Stimulated activated naive CD8-positive, alpha-beta T cell treated with anti-CD3 and anti-CD28 coated beads, Interleukin-15, Interleukin-2, amounts not matched to agents 100 ng/mL and 50 ng/mL, for 24 hours (primary cell): ENCODE measurements at regions not wholly inside any gene's neighbourhood (a gene's known extent, or its start where the extent isn't known, plus 50 kb on each side); places are given as distances from the start of the nearest gene placed in this dataset.
"Not testable (repeated sequence)": the region's sequence is repeated elsewhere in the genome, so short reads cannot be mapped to it uniquely, and the experiment has no call there.

Experiments
- H3K27ac Mint-ChIP-seq: one replicate; pipeline ENCODE4 v1.8.0; 2021; ENCODE audit warnings: mild to moderate bottlenecking, mixed read lengths
- H3K27me3 Mint-ChIP-seq: one replicate; pipeline ENCODE4 v1.8.0; 2021; ENCODE audit warnings: mixed read lengths
- H3K36me3 Mint-ChIP-seq: one replicate; pipeline ENCODE4 v1.8.0; 2021; ENCODE audit warnings: low read depth, mixed read lengths
- H3K4me1 Mint-ChIP-seq: one replicate; pipeline ENCODE4 v1.8.0; 2021; ENCODE audit warnings: low read depth, mixed read lengths
- H3K4me3 Mint-ChIP-seq: one replicate; pipeline ENCODE4 v1.8.0; 2021; ENCODE audit warnings: mild to moderate bottlenecking, mixed read lengths
- H3K9me3 Mint-ChIP-seq: one replicate; pipeline ENCODE4 v1.8.0; 2021; ENCODE audit warnings: mixed read lengths

GRCh38 chr4:130073145-130073790, 977.3 kb downstream of the C4orf33 start:
- Mint-ChIP-seq H3K36me3 (no peaks in the 10 kb centered on the region), H3K27me3 (no peaks in the 10 kb centered on the region)

GRCh38 chr4:130074096-130074495, 978.1 kb downstream of the C4orf33 start:
- Mint-ChIP-seq H3K36me3 (no peaks in the 10 kb centered on the region), H3K4me3 (no peak overlapping the region), H3K4me1 (no peaks in the 10 kb centered on the region), H3K9me3 (no peaks in the 10 kb centered on the region), H3K27ac (no peak overlapping the region), H3K27me3 (no peaks in the 10 kb centered on the region)

More at GRCh38 chr4:130073145-130073790, 977.3 kb downstream of the C4orf33 start:
- no peak overlapping the region for H3K4me3 Mint-ChIP-seq
- no peaks in the 10 kb centered on the region for H3K4me1 Mint-ChIP-seq
- no peak overlapping the region for H3K27ac Mint-ChIP-seq
- H3K9me3 Mint-ChIP-seq = no peaks in the 10 kb centered on the region

DNA sequence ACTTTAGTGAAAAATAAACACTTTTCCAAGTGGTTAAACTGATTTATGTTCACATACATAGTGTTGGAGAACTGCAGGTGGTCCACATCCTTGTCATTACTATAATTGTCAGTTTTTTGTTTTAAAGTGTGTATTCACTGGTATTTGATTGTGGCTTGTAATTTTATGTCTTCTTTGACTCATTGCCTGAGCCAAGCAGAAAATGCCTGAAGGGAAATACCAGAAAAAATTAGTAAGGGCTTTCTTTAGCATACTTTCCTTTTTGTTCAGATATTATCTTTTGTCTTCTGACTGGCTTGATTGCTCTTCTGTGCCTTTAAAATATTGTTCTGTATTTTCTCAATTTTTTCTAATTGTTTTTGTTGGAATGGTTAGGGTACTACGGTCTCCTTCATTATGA, 981.3 kb downstream of the C4orf33 start:
- no peak overlapping the region for H3K4me3 Mint-ChIP-seq
- no peaks in the 10 kb centered on the region for H3K4me1 Mint-ChIP-seq
- no peaks in the 10 kb centered on the region for H3K36me3 Mint-ChIP-seq
- H3K27ac Mint-ChIP-seq = no peak overlapping the region
- no peaks in the 10 kb centered on the region for H3K9me3 Mint-ChIP-seq
- H3K27me3 Mint-ChIP-seq = no peaks in the 10 kb centered on the region

GRCh38 chr4:130079027-130079426, 983.1 kb downstream of the C4orf33 start:
- not testable (repeated sequence) for H3K36me3 Mint-ChIP-seq, H3K27ac Mint-ChIP-seq, H3K4me3 Mint-ChIP-seq, H3K27me3 Mint-ChIP-seq, H3K4me1 Mint-ChIP-seq, H3K9me3 Mint-ChIP-seq

DNA sequence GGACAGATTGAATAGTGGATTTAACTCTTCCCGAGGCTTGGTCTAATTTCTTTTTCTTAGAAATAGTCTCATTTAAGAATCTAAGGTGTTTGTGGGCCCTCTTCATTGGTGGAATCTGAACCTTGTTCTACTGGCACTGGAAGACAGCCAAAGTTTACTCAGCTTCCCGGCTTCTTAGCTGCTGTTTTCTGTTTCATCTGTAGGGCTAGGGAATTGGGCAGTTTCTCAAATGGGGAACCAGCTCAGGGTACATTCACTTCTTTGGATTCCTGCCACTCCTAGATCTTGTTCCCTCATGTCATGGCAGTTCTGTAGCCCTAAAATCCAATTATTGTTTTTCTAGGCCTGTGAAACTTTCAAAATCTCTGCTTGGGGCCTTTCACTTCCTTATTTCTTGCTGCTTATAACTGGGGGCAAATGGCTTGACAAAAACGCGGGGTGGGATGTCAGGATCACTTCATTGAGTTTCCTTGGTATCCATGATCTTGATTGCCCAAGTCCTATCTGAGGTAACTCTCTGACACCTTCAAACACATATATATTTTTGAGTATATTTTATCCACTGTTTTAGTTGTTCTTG, 985.0 kb downstream of the C4orf33 start:
- H3K9me3 Mint-ChIP-seq = no peaks in the 10 kb centered on the region
- H3K27ac Mint-ChIP-seq = no peak overlapping the region
- no peaks in the 10 kb centered on the region for H3K4me1 Mint-ChIP-seq
- H3K27me3 Mint-ChIP-seq = no peaks in the 10 kb centered on the region
- no peak overlapping the region for H3K4me3 Mint-ChIP-seq
- no peaks in the 10 kb centered on the region for H3K36me3 Mint-ChIP-seq

DNA sequence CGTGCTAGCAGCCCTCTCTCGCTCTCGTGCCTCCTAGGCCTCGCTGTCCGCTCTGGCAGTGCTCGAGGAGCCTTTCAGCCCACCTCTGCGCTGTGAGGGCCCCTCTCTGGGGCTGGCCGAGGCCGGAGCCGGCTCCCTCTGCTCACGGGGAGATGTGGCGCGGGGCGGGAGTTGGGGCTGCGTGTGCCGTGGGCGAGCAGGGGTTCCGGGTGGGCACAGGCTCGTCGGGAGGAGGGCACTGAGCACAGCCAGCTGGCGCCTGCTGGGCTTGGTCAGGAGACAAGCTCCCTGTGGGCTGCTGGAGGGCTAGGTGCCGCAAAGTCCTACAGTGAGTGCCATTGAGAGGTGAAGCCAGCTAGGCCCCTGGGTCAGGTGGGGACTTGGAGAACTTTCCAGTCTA, 994.5 kb downstream of the C4orf33 start:
- no peak overlapping the region for H3K27ac Mint-ChIP-seq
- H3K9me3 Mint-ChIP-seq = peaks cover 3% of the 10 kb centered on the region
- H3K27me3 Mint-ChIP-seq = no peaks in the 10 kb centered on the region
- H3K4me1 Mint-ChIP-seq = no peaks in the 10 kb centered on the region
- no peak overlapping the region for H3K4me3 Mint-ChIP-seq
- no peaks in the 10 kb centered on the region for H3K36me3 Mint-ChIP-seq

- Mint-ChIP-seq H3K27ac (no peak overlapping the region), H3K4me1 (no peaks in the 10 kb centered on the region), H3K9me3 (peaks cover 3% of the 10 kb centered on the region), H3K36me3 (no peaks in the 10 kb centered on the region), H3K27me3 (no peaks in the 10 kb centered on the region), H3K4me3 (no peak overlapping the region)
These were observed 996.4 kb downstream of the C4orf33 start for GRCh38 chr4:130092187-130093015.

DNA sequence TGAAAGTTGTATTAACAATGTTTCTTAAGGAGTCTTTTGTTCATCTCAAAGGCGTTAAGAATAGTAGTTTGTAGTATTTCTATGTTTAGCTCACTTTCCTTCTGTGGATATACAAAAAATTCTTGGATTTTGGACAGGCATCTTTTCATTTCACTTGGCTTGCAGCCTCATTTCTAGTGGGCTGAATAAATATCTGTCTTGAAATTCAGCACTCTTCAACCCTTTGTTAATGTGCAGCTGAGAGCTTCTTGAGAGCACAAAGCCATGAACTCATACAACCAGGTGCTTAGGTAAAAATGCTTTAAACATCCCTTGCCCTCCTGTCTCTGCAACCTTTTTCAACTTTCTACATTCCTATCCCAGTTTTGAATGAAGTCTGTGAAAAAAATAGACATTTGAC, 1003.2 kb downstream of the C4orf33 start:
- H3K27ac Mint-ChIP-seq = no peak overlapping the region
- H3K36me3 Mint-ChIP-seq = no peaks in the 10 kb centered on the region
- peaks cover 6% of the 10 kb centered on the region for H3K9me3 Mint-ChIP-seq

DNA sequence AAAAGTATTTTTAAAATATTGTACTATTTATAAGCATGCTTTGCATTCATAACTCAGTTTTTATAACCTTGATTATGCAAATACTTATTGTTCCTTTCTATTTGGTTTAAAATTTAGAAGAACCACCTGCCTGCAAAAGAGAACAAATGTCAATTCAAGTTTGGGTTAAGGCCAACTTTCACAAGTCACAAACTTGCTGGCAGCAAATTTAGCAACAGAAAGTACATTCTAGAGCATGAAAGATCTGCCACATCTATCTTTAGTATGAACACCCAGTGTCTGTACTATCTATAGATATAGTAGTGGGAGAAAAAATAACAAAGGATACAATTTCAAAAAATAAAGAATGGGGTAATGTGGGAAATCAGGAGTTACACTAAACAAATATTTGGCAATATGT, 1014.2 kb downstream of the C4orf33 start:
- Mint-ChIP-seq H3K4me3 (no peak overlapping the region), H3K9me3 (peaks cover 7% of the 10 kb centered on the region), H3K27me3 (no peaks in the 10 kb centered on the region), H3K4me1 (no peaks in the 10 kb centered on the region), H3K27ac (no peak overlapping the region), H3K36me3 (no peaks in the 10 kb centered on the region)

More for the DNA sequence above, 1003.2 kb downstream of the C4orf33 start:
- no peaks in the 10 kb centered on the region for H3K27me3 Mint-ChIP-seq
- no peaks in the 10 kb centered on the region for H3K4me1 Mint-ChIP-seq
- no peak overlapping the region for H3K4me3 Mint-ChIP-seq

DNA sequence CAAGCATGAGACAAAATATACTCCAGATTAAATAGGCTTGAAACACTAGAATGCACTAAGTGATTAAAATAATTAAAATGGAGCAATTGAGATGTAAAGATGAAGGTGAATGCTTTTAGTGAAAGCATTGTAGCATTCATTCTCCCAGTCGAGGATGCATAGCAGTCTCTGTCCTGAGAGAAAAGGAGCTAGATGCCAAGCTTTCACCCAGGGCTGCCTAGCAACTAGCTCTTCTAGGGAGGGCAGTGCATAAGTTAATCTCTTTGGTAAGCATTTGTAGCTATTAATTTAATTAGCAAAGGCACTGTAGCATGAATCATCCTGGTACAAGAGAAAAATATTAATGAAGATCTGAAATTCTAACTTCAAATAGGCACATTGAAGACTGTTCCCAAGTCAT, 1014.8 kb downstream of the C4orf33 start:
- Mint-ChIP-seq H3K4me3 (no peak overlapping the region), H3K27ac (no peak overlapping the region), H3K27me3 (no peaks in the 10 kb centered on the region), H3K4me1 (no peaks in the 10 kb centered on the region), H3K36me3 (no peaks in the 10 kb centered on the region), H3K9me3 (peaks cover 7% of the 10 kb centered on the region)

GRCh38 chr4:130124066-130124465, 1028.1 kb downstream of the C4orf33 start:
- Mint-ChIP-seq H3K27ac (no peak overlapping the region), H3K4me1 (no peaks in the 10 kb centered on the region), H3K9me3 (peaks cover 3% of the 10 kb centered on the region), H3K36me3 (no peaks in the 10 kb centered on the region), H3K27me3 (no peaks in the 10 kb centered on the region), H3K4me3 (no peak overlapping the region)

- no peak overlapping the region for H3K27ac Mint-ChIP-seq
- no peak overlapping the region for H3K4me3 Mint-ChIP-seq
- no peaks in the 10 kb centered on the region for H3K9me3 Mint-ChIP-seq
- H3K36me3 Mint-ChIP-seq = no peaks in the 10 kb centered on the region
- no peaks in the 10 kb centered on the region for H3K4me1 Mint-ChIP-seq
- no peaks in the 10 kb centered on the region for H3K27me3 Mint-ChIP-seq
These were observed 1029.5 kb downstream of the C4orf33 start for GRCh38 chr4:130125467-130125866.

- Mint-ChIP-seq H3K4me3 (no peak overlapping the region), H3K27ac (no peak overlapping the region), H3K9me3 (peaks cover under 1% of the 10 kb centered on the region), H3K27me3 (no peaks in the 10 kb centered on the region), H3K36me3 (no peaks in the 10 kb centered on the region), H3K4me1 (no peaks in the 10 kb centered on the region)
These were observed 1031.3 kb downstream of the C4orf33 start for GRCh38 chr4:130127297-130127696.

GRCh38 chr4:130131536-130131935, 1035.6 kb downstream of the C4orf33 start:
- H3K4me3 Mint-ChIP-seq = no peak overlapping the region
- no peaks in the 10 kb centered on the region for H3K36me3 Mint-ChIP-seq
- H3K4me1 Mint-ChIP-seq = no peaks in the 10 kb centered on the region
- H3K27me3 Mint-ChIP-seq = no peaks in the 10 kb centered on the region
- H3K9me3 Mint-ChIP-seq = peaks cover 6% of the 10 kb centered on the region
- no peak overlapping the region for H3K27ac Mint-ChIP-seq

DNA sequence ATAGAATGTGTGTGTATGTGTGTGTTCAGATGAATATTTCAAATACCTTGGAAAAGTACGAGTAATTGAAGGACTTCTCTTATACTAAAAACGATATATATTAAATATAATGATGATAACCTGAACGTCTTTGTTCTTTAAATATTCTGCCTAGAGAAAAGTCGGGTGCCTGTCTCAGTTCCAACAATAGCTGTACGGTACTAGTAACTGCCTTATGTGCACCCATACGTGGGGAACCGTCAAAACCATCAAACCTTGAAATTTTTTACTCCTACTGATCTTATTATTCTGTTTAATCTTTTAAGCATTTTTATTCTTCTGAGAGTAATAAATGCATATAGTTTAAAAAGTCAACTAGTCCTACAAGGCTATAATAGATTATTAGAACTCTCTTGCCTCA, 1045.7 kb downstream of the C4orf33 start:
- Mint-ChIP-seq H3K27me3 (no peaks in the 10 kb centered on the region), H3K4me1 (no peaks in the 10 kb centered on the region), H3K36me3 (no peaks in the 10 kb centered on the region), H3K4me3 (no peak overlapping the region), H3K27ac (no peak overlapping the region), H3K9me3 (peaks cover 4% of the 10 kb centered on the region)
